ENCODE measurements at regions not wholly inside any gene's neighbourhood (a gene's known extent, or its start where the extent isn't known, plus 50 kb on each side); places are given as distances from the start of the nearest gene placed in this dataset.
"Not testable (repeated sequence)": the region's sequence is repeated elsewhere in the genome, so short reads cannot be mapped to it uniquely, and the experiment has no call there.

GRCh38 chr1:82384776-82385175 is 584.0 kb downstream of the ADGRL2 start:
- DNase-seq (ENCODE audit: low read depth): no peak

DNA sequence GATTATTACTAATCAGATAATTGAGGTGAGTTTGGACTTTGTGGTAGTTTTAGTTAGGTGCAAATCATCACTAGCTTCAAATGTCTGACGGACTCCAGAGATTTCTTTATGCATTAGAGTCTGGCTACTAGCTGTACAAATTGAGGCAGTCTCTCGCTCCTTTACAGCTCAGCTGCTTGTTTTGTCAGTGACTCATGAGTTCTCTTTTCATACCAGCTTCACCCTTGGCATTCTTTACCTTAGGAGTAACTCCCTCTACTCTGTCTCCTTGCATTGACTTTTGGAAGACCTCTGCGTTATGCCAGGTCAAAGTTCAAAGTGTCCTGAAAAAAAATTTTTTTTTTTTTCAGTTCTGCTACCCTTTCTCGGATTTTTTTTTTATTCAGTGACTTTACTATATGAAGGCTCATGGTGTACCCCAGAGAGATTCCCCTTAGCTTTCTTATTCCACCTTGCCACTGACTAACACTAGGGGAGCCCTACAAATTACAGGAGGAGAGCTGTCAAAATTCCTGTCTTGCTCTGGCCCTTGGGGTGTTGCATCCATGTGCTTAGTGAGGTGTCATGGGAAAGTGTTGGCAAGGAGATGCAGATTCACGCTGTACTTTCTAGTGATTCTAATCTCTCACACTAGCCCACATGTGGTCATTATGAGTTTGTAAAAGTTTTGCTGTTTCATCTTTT is 576.6 kb downstream of the ADGRL2 start:
- peak; percentile 60 for DNase-seq (ENCODE audit: low read depth)

- no peak for DNase-seq (ENCODE audit: low read depth)
These were observed 573.0 kb downstream of the ADGRL2 start for GRCh38 chr1:82373710-82374109.

DNA sequence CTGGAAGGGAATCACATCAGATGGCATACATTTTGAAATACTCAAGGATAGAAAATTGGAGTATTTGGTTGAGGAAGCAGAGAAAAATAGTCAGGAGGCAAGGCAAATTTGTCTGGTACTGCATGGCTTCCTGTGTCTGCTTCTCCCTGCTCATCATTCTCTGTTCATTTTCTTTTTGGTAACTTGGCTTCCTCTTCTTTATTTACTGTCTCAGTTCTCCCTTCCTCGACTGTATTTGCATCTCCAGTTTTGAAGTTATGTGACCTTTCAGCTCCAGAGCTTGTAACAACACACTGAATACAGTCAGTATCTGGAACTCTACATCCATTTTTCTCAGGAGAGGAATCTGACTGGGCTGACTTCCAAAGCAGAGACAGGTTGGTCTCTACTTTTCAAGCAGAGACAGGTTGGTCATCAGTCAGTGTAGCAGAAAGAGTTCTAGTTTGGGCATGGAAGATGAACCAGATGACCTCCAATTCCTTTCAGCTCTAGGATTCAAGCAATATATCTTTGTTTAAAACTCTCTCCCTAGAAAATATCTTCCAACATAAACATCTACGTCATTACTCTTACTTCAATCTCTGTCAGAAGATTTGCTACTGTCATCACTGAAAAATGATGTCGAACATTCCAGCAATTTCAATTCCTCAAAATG is 571.2 kb downstream of the ADGRL2 start:
- no peak for DNase-seq (ENCODE audit: low read depth)

DNA sequence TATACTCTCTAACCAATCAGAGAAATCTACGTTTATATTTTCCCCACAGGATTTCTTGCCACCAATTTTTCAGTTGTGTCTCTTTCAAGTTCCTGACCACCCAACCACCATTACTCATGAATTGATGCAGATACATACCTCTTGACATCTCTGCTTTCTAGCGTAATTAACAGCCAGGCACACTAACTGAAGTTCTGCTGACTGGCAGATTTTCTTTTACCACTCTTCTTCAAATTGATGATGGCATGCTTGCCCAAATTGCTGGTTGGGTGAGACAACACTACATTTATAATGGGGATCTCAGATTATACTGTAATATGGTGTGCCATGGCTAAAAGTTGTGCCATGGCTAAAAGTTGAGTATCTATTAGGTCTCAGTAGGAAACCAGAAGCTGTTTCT is 566.7 kb downstream of the ADGRL2 start:
- no peak for DNase-seq (ENCODE audit: low read depth)

DNA sequence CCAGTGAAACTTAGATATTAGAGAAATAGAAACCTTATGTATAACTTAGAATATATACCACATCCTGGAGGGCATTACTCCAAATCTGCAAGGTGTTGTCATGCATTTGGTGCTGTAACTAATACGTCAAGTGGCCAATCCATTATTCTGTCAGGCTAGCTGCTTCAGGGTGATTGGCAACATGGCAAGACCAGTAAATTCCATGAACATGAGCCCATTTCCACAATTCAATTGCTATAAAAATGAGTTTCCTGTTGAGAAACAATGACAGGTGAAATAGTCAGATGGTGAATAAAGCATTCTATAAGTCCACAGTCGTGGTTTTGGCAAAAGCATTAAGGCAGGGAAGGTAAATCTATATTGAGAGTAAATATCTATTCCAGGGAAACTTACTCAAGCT is 566.0 kb downstream of the ADGRL2 start:
- DNase-seq (ENCODE audit: low read depth): no peak

- peak; percentile 33 for DNase-seq (ENCODE audit: low read depth)
These were observed 558.8 kb downstream of the ADGRL2 start for GRCh38 chr1:82359541-82359940.

DNA sequence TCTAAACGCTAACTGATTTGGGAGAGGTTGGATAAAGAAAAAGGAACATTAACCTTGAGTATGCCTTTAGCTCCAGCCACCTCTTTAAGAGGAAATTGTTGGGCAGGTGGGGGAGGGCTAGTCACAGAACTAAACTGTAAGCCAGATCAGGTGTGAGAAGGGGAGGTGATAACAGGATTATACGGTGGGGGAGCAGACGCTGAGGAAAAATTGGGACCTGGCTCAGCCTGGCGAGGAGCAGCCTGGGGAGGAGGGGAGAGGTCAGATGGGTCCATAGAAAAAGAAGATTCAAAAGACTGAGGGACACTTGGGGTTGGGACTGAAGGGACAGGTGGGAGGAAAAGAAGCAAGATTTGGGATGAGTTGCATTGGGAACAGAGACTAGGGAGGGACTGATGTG is 558.0 kb downstream of the ADGRL2 start:
- DNase-seq (ENCODE audit: low read depth): not testable (repeated sequence)

GRCh38 chr1:82354546-82354945 is 553.8 kb downstream of the ADGRL2 start:
- DNase-seq (ENCODE audit: low read depth): not testable (repeated sequence)

- no peak for DNase-seq (ENCODE audit: low read depth)
These were observed 547.8 kb downstream of the ADGRL2 start for GRCh38 chr1:82348487-82348886.

- DNase-seq (ENCODE audit: low read depth): no peak
These were observed 545.4 kb downstream of the ADGRL2 start for GRCh38 chr1:82346141-82346540.

DNA sequence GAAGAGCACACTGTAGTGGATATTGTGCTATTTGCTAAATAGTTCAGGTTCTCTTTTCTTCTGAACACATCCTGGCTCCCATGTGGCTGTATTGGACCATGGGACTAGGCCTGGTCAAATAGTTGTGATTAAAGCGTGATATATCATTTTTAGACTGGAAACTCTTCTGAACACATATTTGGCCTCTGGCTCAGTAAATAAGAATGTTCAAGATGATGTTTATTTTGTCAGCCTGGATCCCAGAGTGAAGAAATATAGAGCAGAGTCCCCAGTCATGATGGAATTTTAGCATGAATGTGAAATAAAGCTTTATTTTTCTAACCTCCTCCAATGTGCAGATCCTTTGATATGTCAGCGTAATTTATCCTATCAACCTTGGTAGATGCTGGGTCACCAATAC is 542.6 kb downstream of the ADGRL2 start:
- no peak for DNase-seq (ENCODE audit: low read depth)

DNA sequence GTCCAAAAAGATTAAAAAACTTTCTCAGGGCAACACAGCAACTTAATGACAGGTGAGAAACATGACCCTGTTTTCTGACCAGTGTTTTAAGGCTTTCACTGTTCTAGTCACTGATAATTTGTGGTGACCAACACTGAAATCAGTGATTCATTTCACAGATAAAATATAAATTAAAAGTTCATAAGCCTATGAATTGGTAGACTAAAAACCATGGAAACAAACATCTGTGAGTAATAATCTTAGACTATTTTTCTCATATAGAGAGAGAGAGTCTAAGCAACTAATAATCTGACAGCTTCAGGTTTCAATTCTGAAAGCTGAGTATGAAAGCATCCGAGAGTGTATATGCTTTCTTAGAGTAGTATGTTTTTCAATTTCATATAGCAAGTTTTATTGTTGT is 536.9 kb downstream of the ADGRL2 start:
- DNase-seq (ENCODE audit: low read depth): no peak

DNA sequence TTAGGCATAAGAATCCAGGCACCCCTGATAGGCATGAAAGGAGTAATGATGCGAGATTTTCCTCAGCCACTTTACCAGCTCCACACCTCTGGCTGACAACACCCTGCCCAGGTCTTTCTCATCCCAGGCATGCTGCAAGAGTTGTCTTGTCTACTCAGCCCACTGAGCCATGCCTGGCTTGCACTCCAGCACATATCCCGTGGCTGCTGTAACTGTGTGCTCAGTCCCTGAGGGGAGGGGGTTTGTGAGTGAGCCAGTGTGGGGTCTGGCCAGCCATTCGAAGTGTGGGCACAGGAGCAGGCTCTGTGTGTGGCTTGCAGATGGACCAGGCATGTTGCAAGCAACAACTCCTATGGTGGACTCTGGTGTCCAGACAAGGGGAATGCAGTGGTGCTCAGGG is 529.6 kb downstream of the ADGRL2 start:
- DNase-seq (ENCODE audit: low read depth): no peak

DNA sequence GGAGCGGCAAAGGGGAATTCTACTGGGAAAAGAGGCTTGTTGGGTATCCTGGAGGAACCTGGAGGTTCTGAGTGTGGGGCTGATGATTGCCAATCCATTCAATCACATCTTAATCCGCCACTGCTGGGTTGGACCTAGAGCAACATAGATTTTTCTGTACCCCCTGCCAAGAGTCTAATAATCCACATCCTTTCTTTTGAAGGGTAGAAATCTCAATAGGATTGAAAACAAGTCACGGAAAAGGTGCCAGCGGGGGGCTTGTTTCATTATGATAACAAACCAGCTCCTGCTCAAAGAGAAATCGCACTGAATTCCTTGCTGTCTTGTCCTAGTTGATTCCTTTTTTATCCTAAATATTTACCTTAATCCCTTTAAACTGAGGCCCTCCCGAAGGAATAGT is 528.5 kb downstream of the ADGRL2 start:
- no peak for DNase-seq (ENCODE audit: low read depth)

GRCh38 chr1:82323144-82323841 is 522.6 kb downstream of the ADGRL2 start:
- DNase-seq (ENCODE audit: low read depth): no peak

DNA sequence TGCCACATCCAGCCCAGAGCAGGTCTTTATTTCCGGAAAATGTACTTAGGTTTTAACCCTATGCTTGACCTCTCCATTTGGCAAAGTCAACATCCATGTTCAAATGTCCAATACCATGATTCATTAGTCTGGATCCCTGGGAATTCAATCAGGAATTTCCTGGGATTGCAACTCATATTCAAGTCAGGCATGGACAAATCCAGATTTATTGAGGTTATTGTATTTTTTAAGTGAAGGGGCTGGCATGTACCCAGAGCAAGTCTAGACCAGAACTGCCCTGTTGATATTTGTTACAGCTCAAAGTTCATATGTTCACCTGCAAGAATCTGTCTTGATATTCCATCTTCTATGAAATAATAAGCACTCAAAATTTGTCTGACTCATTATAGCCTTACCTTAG is 521.1 kb downstream of the ADGRL2 start:
- no peak for DNase-seq (ENCODE audit: low read depth)

DNA sequence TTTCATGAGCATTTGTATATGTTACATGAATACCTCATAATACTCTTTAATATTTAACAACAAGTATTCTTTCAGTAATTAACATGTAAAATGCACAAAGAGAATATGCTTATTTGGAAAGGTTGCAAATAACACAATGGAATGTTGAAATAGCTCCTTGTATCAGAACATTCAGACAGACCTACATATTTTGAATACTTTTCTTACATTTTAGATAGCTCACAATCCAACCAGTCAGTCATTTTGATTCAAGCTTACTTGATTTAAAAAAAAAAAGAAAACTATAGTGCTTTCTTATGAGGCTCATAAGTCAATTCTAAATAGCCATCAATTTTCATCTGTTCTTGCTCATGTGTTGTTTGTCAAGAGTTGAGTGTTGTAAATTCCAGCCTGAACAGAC is 518.8 kb downstream of the ADGRL2 start:
- no peak for DNase-seq (ENCODE audit: low read depth)

DNA sequence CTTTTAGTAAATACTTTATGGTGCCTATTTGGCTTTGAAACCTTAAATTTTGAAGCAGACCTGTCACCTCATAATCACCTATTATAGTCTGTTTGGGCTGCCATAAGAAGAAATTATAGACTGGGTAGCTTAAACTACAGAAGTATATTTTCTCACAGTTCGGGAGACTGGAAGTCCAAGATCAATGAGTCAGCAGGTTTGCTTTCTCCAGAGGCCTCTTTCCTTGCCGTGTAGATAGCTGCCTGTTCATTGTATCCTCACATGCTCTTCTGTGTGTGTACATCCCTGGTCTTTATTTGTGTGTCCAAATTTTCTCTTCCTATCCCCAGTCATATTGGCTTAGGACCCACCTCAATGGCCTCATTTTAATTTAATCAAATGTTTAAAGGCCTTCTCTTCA is 518.2 kb downstream of the ADGRL2 start:
- no peak for DNase-seq (ENCODE audit: low read depth)

DNA sequence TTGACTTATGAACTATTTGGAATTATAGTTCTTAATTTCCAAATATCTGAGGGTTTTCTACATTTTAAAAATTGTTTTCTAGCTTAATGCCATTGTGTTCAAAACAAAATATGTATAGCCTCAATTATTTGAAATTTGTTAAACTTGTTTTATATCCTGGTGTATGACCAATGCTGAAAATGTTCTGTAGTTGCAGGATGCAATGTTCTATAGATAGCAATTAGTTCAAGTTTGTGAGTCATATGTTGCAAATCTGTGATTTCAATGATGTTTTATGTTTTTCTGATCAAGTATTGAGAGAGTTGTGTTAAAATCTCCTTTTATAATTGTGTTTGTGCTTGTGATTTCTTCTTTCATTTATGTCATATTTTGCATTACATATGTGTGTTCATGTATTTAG is 517.5 kb downstream of the ADGRL2 start:
- no peak for DNase-seq (ENCODE audit: low read depth)

DNA sequence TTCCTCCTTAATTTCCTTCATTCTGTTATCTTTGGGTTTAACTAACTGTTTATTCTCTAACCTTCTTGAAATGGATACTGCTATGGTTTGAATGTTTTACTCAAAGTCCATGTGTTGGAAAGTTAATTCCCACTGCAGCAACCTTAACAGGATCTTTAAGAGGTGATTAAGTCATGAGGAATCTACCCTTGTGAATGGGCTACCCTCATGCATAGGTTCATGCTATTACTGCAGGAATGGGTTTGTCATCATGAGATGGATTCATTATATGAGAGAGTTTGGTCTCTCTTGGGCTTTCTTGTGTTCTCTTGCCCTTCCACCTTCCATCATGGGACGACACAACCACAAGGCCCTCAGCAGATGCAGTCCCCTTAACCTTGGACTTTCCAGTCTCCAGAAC is 516.9 kb downstream of the ADGRL2 start:
- peak; percentile 56 for DNase-seq (ENCODE audit: low read depth)

DNA sequence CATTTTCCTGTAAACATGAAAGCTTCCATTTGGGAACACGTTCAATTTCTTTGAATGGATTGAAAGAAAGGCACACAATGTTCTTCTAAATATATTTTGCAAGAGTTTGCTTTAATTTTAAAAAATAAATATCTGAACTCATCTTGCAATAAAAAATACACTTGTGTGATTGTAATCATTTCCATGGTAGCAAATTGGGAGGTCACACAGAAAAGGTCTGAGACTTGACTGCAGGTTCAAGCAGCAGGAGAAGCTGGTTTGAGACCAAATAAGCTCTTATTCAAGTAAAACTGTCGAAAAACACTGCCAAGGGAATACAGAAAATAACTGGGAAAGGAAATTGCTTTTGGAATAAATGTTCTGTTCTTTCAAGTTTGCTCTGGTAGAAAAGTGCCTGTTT is 498.9 kb downstream of the ADGRL2 start:
- DNase-seq (ENCODE audit: low read depth): no peak

- no peak for DNase-seq (ENCODE audit: low read depth)
These were observed 498.3 kb downstream of the ADGRL2 start for GRCh38 chr1:82299056-82299455.
